IMR-90 (cell line): ENCODE measurements at regions not wholly inside any gene's neighbourhood (a gene's known extent, or its start where the extent isn't known, plus 50 kb on each side); places are given as distances from the start of the nearest gene placed in this dataset.

ENCODE experiments used
- FOS ChIP-seq: fragments of 150-350 bp; IDR thresholded peaks from 2 replicates; pipeline ENCODE4 v1.6.1; 2016; ENCODE audit warnings: low read depth, low read length
- POLR2A ChIP-seq: IDR thresholded peaks from 2 replicates; pipeline ENCODE4 v1.6.1; 2012; ENCODE audit warnings: mild to moderate bottlenecking, low read depth, low read length
- TF ChIP-seq, protein P1 (sequence below): conservative IDR thresholded peaks from 2 replicates; pipeline ENCODE4 v1.5.1; 2012; ENCODE audit warnings: mild to moderate bottlenecking, low read depth, low read length, improper control_type of control experiment
- TF ChIP-seq, protein P2 (sequence below): fragments of 150-350 bp; IDR thresholded peaks from 2 replicates; pipeline ENCODE4 v1.6.1; 2016; ENCODE audit warnings: low read depth, mild to moderate bottlenecking, low read length, moderate library complexity, borderline replicate concordance
- TF ChIP-seq, protein P3 (sequence below): fragments of 150-350 bp; IDR thresholded peaks from 2 replicates; pipeline ENCODE4 v1.6.1; 2017; ENCODE audit warnings: mild to moderate bottlenecking, antibody characterized with exemption, low read length, low read depth

DNA sequence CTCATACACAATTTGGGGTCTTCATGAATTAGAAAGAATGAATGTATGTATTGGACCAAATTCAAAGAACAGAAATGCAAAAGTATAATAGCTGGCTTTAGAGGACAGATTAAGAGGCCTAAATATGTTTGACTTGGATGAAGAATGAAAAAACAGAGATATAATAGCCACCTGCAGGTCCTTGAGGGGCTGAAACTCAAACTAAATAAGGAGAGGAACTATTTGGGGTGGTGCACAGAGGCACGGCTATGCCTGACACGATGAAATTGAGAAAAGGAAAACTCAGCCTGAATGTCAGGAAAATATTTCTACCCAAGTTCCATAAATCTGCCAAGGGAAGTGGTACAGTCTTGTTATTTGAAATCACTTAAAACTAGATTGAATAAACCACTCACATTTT lies 222.9 kb upstream of the DDHD1 start:
- TF ChIP-seq, protein P1, sequence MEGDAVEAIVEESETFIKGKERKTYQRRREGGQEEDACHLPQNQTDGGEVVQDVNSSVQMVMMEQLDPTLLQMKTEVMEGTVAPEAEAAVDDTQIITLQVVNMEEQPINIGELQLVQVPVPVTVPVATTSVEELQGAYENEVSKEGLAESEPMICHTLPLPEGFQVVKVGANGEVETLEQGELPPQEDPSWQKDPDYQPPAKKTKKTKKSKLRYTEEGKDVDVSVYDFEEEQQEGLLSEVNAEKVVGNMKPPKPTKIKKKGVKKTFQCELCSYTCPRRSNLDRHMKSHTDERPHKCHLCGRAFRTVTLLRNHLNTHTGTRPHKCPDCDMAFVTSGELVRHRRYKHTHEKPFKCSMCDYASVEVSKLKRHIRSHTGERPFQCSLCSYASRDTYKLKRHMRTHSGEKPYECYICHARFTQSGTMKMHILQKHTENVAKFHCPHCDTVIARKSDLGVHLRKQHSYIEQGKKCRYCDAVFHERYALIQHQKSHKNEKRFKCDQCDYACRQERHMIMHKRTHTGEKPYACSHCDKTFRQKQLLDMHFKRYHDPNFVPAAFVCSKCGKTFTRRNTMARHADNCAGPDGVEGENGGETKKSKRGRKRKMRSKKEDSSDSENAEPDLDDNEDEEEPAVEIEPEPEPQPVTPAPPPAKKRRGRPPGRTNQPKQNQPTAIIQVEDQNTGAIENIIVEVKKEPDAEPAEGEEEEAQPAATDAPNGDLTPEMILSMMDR: no peak
- TF ChIP-seq, protein P2, sequence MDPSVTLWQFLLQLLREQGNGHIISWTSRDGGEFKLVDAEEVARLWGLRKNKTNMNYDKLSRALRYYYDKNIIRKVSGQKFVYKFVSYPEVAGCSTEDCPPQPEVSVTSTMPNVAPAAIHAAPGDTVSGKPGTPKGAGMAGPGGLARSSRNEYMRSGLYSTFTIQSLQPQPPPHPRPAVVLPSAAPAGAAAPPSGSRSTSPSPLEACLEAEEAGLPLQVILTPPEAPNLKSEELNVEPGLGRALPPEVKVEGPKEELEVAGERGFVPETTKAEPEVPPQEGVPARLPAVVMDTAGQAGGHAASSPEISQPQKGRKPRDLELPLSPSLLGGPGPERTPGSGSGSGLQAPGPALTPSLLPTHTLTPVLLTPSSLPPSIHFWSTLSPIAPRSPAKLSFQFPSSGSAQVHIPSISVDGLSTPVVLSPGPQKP: no peak
- TF ChIP-seq FOS: no peak
- TF ChIP-seq, protein P3, sequence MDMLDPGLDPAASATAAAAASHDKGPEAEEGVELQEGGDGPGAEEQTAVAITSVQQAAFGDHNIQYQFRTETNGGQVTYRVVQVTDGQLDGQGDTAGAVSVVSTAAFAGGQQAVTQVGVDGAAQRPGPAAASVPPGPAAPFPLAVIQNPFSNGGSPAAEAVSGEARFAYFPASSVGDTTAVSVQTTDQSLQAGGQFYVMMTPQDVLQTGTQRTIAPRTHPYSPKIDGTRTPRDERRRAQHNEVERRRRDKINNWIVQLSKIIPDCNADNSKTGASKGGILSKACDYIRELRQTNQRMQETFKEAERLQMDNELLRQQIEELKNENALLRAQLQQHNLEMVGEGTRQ: no peak
- no peak for TF ChIP-seq POLR2A
